ENCODE measurements at regions not wholly inside any gene's neighbourhood (a gene's known extent, or its start where the extent isn't known, plus 50 kb on each side); places are given as distances from the start of the nearest gene placed in this dataset.

- no peak for DNase-seq
These were observed 393.8 kb downstream of the ZNF385D start for GRCh38 chr3:21357241-21357640.

DNA sequence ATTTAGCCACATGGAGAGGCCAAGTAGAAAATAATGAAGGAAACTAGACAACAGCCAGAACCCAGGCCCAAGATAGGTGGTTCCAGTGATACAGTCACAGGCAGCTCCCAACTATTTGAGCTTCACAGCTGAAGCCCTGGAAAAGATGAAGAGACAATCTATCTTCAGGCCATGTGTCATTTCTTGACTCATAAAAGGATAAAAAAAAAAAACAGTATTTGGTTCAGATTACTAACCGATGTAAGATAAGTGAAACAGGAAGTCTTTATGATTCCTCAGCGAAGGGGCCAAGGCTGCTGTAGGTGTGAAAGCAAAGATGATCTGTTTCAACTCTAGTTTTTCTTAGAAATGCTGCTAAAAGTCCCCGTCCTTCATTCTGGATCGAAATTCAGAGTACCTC lies 394.6 kb downstream of the ZNF385D start:
- no peak for DNase-seq

GRCh38 chr3:21345382-21345976 lies 405.5 kb downstream of the ZNF385D start:
- DNase-seq, result no peak

DNA sequence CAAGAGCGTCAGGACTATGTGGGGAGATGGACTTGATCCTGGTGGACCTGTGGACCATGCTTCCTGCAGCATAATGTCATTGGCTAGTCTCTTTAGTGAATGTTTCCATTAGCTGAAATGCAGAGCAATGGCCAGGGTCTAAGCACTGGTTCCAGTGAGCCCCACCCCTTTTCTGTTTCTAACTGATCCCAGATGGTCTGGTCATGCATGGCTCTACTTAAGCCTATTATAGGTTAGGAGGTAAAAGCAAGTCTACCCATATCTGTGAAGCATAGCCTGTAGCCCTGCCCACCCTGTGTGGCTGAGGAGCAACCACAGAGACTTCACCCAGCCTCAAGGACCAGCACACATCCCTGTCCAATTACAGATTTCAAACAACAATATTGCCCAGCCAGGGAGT lies 419.2 kb downstream of the ZNF385D start:
- DNase-seq, result no peak

DNA sequence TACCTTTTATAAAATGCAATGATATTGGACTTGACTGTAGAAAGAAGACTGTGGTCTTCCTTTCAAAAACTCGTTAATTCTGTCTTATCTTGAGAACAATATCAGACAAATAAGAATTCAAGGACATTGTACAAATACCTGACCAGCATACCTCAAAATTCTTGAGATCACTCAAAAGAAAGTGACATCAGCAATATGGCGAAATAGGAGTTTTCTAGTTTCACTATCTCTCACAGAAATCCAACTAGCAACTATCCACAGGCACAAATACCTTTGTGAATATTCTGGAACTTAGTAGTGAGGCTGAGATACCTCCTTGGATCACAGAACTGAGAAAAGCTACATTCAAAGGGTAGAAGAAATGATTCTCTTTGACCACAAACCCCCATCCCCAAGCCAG lies 419.7 kb downstream of the ZNF385D start:
- DNase-seq, result no peak

- no peak for DNase-seq
These were observed 420.7 kb downstream of the ZNF385D start for GRCh38 chr3:21330293-21330692.

DNA sequence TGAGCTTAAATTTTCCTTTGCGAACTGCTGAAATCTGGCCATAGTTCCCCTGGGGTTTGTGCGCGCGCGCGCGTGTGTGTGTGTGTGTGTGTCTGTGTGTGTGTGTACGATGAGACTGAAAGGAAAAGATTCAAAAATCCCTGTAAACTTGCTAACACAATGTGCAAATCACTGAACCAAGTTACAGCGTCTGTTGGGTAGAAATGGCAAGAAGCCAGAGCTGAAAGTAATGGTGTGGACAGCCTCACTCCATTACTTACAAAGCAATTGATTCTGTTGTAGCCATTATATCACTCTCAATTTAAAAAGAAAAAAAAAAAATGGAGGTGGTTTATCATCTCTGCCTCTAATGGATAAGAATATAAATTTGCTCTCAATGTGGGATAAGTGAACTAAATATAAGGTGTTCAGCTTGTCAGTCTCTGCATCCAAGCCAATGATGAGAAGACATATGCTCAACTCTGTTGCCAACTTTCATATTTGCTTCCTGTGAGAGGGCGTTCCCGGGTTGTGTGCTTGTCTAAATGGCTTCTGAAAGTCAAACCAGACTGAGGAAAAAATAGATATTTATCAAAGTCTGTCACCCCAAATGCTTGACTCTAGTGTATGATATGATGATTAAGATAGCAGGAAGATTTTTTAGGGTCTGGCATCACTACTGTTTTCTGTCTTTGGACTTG lies 422.2 kb downstream of the ZNF385D start:
- no peak for DNase-seq

DNA sequence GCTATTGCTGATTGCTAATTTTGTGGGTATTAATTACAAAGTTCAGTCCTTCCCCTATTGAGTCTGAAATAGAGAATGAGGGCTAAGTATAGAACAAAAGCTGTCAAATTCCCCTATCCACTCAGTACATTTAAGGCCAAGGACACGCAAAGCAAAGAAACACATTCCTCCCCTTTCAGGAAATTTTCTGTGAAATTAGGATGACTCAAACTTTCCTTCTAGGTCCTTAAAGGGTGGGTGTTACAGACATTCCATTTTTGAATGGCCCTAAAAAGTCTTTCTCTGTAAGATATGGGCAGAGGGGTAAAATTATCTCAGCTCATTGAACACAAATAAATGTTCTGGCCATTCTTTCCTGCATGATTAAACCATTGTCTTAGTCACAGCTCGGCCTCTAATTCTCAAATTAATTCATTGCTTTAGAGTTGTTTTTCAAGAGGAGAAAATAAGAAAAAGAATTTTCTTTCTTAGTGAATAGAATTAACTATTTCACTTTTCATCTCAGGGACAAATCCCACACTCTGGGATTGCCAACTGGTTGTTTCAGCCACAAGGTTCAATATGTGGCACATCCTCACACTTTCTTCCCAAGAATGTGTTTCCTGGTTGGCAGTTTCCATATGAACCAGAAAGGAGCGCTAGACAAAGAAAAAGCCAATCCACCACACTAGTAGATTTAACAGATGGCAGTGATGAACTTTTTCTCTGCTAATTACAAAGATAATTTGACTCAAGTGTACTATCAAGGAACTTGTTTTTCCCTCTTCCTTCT lies 424.1 kb downstream of the ZNF385D start:
- no peak for DNase-seq

DNA sequence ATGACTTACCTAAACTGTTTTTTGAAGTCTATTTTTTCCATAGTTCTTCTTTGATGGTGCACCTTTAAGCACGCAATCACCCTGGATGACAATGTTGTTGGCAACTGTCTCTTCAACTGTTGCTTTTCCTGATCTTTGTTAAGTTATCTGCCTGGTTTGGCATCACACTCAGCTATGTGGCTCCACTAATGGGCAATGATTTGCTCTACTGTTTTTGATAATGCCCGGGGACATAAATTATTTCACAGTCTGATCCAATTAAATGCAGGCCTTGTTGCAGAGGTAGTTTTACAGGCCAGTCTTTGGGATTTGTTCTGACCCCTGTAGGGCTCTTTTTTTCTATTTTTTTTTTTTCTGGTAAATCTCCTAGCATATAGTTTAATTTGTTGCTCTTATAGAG lies 436.3 kb downstream of the ZNF385D start:
- no peak for DNase-seq

DNA sequence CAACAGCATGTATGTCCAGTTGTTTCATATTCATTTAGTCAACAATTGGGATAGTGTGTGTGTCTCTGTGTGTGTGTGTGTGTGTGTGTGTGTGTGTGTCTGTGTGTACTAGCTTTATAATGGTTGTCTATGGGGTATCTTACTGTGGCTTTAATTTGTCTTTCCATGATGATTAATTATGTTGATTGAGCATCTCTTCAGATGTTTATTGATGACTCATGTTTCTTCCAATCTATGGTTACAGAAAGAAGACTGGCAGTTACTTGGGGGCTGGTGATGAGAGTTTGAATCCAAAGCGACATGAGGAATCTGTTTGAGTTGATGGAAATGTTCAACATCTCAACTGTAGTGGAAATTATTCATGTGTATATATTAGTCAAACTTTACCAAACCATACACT lies 440.1 kb downstream of the ZNF385D start:
- DNase-seq, result no peak

DNA sequence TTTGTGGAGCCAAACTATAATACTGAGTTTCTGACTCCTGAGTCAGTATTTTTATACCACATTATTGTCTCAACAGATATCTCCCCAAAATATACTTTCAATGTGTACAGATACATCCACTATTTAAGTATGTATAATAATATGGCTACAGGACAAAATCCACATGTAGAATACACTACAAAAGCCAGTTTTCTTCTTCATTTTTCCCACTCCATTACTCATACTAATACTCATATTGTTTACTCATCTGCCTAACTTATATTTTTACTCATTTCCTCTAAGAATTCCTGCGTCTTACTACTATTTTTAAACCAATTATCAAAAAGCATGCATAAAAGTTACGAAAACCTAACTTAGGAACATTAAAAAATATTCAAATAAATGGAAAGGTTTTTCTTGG lies 440.8 kb downstream of the ZNF385D start:
- no peak for DNase-seq

DNA sequence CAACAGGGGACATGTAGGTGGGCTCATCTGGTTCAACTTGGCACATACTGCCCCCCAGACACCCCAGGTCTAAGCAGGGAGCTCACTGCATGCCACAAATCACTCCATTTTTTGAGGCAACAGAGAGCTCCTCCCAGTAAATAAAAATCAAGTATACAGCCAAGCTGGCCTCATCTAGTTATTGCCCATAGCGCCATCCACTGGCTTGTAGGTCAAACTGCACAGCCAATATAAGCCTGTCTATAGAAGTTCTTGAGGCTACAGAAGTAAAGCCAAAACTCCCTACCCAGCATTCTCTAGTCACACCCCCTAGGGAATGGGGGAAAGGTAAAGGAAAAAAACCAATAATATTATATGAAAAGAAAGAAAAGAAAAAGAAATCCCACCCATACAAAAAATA lies 453.7 kb downstream of the ZNF385D start:
- no peak for DNase-seq

DNA sequence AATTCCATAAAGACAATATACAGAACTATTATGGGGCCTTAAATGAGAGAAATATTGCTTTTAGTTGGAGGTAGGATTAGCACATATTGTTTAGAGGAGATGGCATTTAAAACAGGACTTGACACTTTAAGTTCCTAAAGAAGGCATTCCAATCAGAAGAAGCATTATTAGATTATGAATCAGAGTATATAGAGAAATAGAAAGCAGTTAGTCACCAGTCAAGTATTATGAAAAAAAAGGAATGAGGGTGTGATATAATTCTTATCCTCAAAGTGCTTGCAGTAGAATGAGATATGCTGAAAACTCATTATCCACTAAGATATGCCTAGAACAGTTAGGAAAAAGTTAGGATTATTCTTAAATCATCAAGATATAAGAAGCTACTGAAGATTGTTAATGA lies 456.2 kb downstream of the ZNF385D start:
- no peak for DNase-seq

DNA sequence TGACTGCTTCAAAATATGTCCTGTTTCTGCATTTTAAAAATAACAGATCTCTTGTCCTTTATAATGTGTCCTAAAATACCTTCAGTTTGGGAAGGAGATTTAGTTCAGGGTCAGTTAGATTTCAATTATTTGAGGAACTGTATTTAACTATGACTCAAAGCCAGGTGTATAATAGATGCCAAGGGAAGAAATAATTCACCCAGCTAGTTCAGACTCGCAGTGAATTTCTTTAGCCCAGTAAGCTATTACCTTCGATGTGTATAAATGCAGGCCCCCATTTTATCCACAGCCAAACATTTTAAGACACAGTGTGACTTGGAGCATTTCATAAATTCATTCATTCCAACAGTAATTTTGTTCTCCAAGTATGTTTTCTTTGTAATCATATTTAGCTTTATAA lies 458.0 kb downstream of the ZNF385D start:
- DNase-seq, result no peak

GRCh38 chr3:21290557-21290956 lies 460.5 kb downstream of the ZNF385D start:
- DNase-seq, result no peak

- DNase-seq, result no peak
These were observed 476.9 kb downstream of the ZNF385D start for GRCh38 chr3:21274079-21274571.

GRCh38 chr3:21273259-21274025 lies 477.6 kb downstream of the ZNF385D start:
- no peak for DNase-seq

- no peak for DNase-seq
These were observed 479.4 kb downstream of the ZNF385D start for GRCh38 chr3:21271606-21272016.

- DNase-seq, result no peak
These were observed 481.1 kb downstream of the ZNF385D start for GRCh38 chr3:21269882-21270281.

GRCh38 chr3:21260507-21260906 lies 490.5 kb downstream of the ZNF385D start:
- DNase-seq, result no peak

GRCh38 chr3:21259896-21260295 lies 491.1 kb downstream of the ZNF385D start:
- DNase-seq, result no peak

DNA sequence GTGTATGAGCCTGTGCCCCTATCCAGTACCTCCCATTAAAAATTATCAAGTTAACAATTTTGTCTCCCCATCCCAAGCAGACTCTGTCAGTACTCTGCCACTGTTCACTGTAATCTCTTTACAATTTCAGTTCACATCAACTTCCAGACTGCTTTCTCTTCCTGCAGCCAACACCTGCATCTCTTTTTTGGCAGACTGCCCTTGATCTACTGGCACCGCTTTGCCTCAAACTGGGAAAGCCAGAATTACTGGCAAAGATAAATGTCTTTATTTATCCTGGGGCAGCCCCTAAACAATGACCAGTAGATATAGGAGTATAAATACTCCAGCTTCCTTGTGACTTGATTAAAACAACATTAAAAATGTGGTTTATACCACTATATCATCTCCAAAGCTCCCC lies 494.1 kb downstream of the ZNF385D start:
- no peak for DNase-seq

- DNase-seq, result no peak
These were observed 512.3 kb downstream of the ZNF385D start for GRCh38 chr3:21238661-21239060.

All from NCI-H187 (cell line).